ENCODE measurements at regions not wholly inside any gene's neighbourhood (a gene's known extent, or its start where the extent isn't known, plus 50 kb on each side); places are given as distances from the start of the nearest gene placed in this dataset.
A peak's percentile ranks its signal among the peaks of the same experiment; 100 is the strongest.
"Not testable (repeated sequence)": the region's sequence is repeated elsewhere in the genome, so short reads cannot be mapped to it uniquely, and the experiment has no call there.

GRCh38 chr2:125576558-125576957, 1079.4 kb upstream of the GYPC start:
- DNase-seq (ENCODE audit: low read depth, low spot score) = no peak
- no peak overlapping the region for H3K27ac ChIP-seq

- H3K27ac ChIP-seq = no peak overlapping the region
- DNase-seq (ENCODE audit: low read depth, low spot score) = no peak
These were observed 1074.4 kb upstream of the GYPC start for GRCh38 chr2:125581557-125581956.

- H3K27ac ChIP-seq = no peak overlapping the region
- DNase-seq (ENCODE audit: low read depth, low spot score) = no peak
These were observed 1073.4 kb upstream of the GYPC start for GRCh38 chr2:125582516-125582915.

GRCh38 chr2:125584732-125585131, 1071.2 kb upstream of the GYPC start:
- no peak overlapping the region for H3K27ac ChIP-seq
- DNase-seq (ENCODE audit: low read depth, low spot score) = no peak

- no peak for DNase-seq (ENCODE audit: low read depth, low spot score)
- H3K27ac ChIP-seq = no peak overlapping the region
These were observed 1067.2 kb upstream of the GYPC start for GRCh38 chr2:125588780-125589179.

GRCh38 chr2:125591954-125592353, 1064.0 kb upstream of the GYPC start:
- DNase-seq (ENCODE audit: low read depth, low spot score) = no peak
- H3K27ac ChIP-seq = no peak overlapping the region

- DNase-seq (ENCODE audit: low read depth, low spot score) = no peak
- H3K27ac ChIP-seq = no peak overlapping the region
These were observed 1062.9 kb upstream of the GYPC start for GRCh38 chr2:125593036-125593435.

GRCh38 chr2:125596612-125597011, 1059.3 kb upstream of the GYPC start:
- DNase-seq (ENCODE audit: low read depth, low spot score) = no peak

GRCh38 chr2:125615438-125615837, 1040.5 kb upstream of the GYPC start:
- H3K27ac ChIP-seq = no peak overlapping the region
- DNase-seq (ENCODE audit: low read depth, low spot score) = no peak

More at GRCh38 chr2:125596612-125597011, 1059.3 kb upstream of the GYPC start:
- no peak overlapping the region for H3K27ac ChIP-seq

GRCh38 chr2:125630377-125630776, 1025.6 kb upstream of the GYPC start:
- no peak overlapping the region for H3K27ac ChIP-seq
- DNase-seq (ENCODE audit: low read depth, low spot score) = no peak

GRCh38 chr2:125634662-125635061, 1021.3 kb upstream of the GYPC start:
- DNase-seq (ENCODE audit: low read depth, low spot score) = no peak
- H3K27ac ChIP-seq = no peak overlapping the region

GRCh38 chr2:125638345-125638744, 1017.6 kb upstream of the GYPC start:
- no peak overlapping the region for H3K27ac ChIP-seq
- DNase-seq (ENCODE audit: low read depth, low spot score) = no peak

GRCh38 chr2:125642032-125642431, 1013.9 kb upstream of the GYPC start:
- DNase-seq (ENCODE audit: low read depth, low spot score) = no peak

GRCh38 chr2:125643128-125643527, 1012.8 kb upstream of the GYPC start:
- no peak overlapping the region for H3K27ac ChIP-seq
- no peak for DNase-seq (ENCODE audit: low read depth, low spot score)

More at GRCh38 chr2:125642032-125642431, 1013.9 kb upstream of the GYPC start:
- no peak overlapping the region for H3K27ac ChIP-seq

- no peak for DNase-seq (ENCODE audit: low read depth, low spot score)
These were observed 1012.4 kb upstream of the GYPC start for GRCh38 chr2:125643585-125643984.

GRCh38 chr2:125644257-125644656, 1011.7 kb upstream of the GYPC start:
- no peak overlapping the region for H3K27ac ChIP-seq
- DNase-seq (ENCODE audit: low read depth, low spot score) = no peak

More at GRCh38 chr2:125643585-125643984, 1012.4 kb upstream of the GYPC start:
- no peak overlapping the region for H3K27ac ChIP-seq

GRCh38 chr2:125652280-125652679, 1003.7 kb upstream of the GYPC start:
- H3K27ac ChIP-seq = no peak overlapping the region
- no peak for DNase-seq (ENCODE audit: low read depth, low spot score)

- H3K27ac ChIP-seq = no peak overlapping the region
- no peak for DNase-seq (ENCODE audit: low read depth, low spot score)
These were observed 1001.7 kb upstream of the GYPC start for GRCh38 chr2:125654226-125654625.

GRCh38 chr2:125656190-125656589, 999.8 kb upstream of the GYPC start:
- no peak for DNase-seq (ENCODE audit: low read depth, low spot score)
- H3K27ac ChIP-seq = no peak overlapping the region

- H3K27ac ChIP-seq = no peak overlapping the region
- DNase-seq (ENCODE audit: low read depth, low spot score) = no peak
These were observed 997.4 kb upstream of the GYPC start for GRCh38 chr2:125658583-125658982.

- peak overlapping the region; percentile 6 for H3K27ac ChIP-seq
- not testable (repeated sequence) for DNase-seq (ENCODE audit: low read depth, low spot score)
These were observed 995.6 kb upstream of the GYPC start for GRCh38 chr2:125660369-125660768.

- no peak overlapping the region for H3K27ac ChIP-seq
- DNase-seq (ENCODE audit: low read depth, low spot score) = no peak
These were observed 988.3 kb upstream of the GYPC start for GRCh38 chr2:125667630-125668029.

GRCh38 chr2:125679903-125680302, 976.1 kb upstream of the GYPC start:
- H3K27ac ChIP-seq = no peak overlapping the region
- no peak for DNase-seq (ENCODE audit: low read depth, low spot score)
